Neuronal stem cell (in vitro differentiated cells): ENCODE measurements at regions not wholly inside any gene's neighbourhood (a gene's known extent, or its start where the extent isn't known, plus 50 kb on each side); places are given as distances from the start of the nearest gene placed in this dataset.

ENCODE experiments used
- DNase-seq: peaks from one replicate; pipeline ENCODE4 v3.0.0-alpha.2; 2013; ENCODE audit warnings: low spot score
- H2AFZ ChIP-seq: one replicate; pipeline ENCODE4 v1.6.1; 2013; ENCODE audit warnings: mild to moderate bottlenecking, low read length, inconsistent platforms
- H2AK5ac ChIP-seq: 2 replicates; pipeline ENCODE4 v1.6.1; 2013; ENCODE audit warnings: low read depth, mild to moderate bottlenecking, inconsistent platforms, low read length, moderate library complexity, mixed read lengths
- H2BK120ac ChIP-seq: 2 replicates; pipeline ENCODE4 v1.6.1; 2013; ENCODE audit warnings: low read depth, mild to moderate bottlenecking, inconsistent platforms, low read length, moderate library complexity, mixed read lengths
- H2BK12ac ChIP-seq: one replicate; pipeline ENCODE4 v1.6.1; 2013; ENCODE audit warnings: low read length, inconsistent platforms
- H2BK15ac ChIP-seq: 2 replicates; pipeline ENCODE4 v1.6.1; 2013; ENCODE audit warnings: mild to moderate bottlenecking, low read length, inconsistent platforms, mixed read lengths
- H2BK5ac ChIP-seq: one replicate; pipeline ENCODE4 v1.6.1; 2013; ENCODE audit warnings: inconsistent platforms, mild to moderate bottlenecking, low read length, moderate library complexity
- H3K14ac ChIP-seq: one replicate; pipeline ENCODE4 v1.6.1; 2013; ENCODE audit warnings: low read length, inconsistent platforms
- H3K18ac ChIP-seq: 2 replicates; pipeline ENCODE4 v1.6.1; 2013; ENCODE audit warnings: low read length, inconsistent platforms
- H3K23ac ChIP-seq: 2 replicates; pipeline ENCODE4 v1.6.1; 2013; ENCODE audit warnings: low read depth, mild to moderate bottlenecking, mixed read lengths, low read length, inconsistent platforms; ENCODE audit not compliant: poor library complexity
- H3K27ac ChIP-seq: replicated peaks from 3 replicates; pipeline ENCODE4 v1.5.1; 2013; ENCODE audit warnings: low read length, inconsistent platforms
- H3K27me3 ChIP-seq, 3 experiments: 2 replicates each; pipeline ENCODE4 v1.6.1; 2013; ENCODE audit warnings: low read length in 3 of 3, mild to moderate bottlenecking in 2 of 3, inconsistent platforms in 1 of 3, low read depth in 1 of 3, mixed read lengths in 1 of 3, moderate library complexity in 1 of 3; ENCODE audit not compliant: control insufficient read depth in 3 of 3, insufficient read depth in 3 of 3
- H3K36me3 ChIP-seq, 2 donors: replicated peaks in 1 of 2; 2 replicates each; pipeline ENCODE4 v1.6.1; 2013; ENCODE audit warnings: low read length in 2 of 2; ENCODE audit not compliant: control insufficient read depth in 2 of 2, insufficient read depth in 2 of 2
- H3K4ac ChIP-seq: 2 replicates; pipeline ENCODE4 v1.6.1; 2013; ENCODE audit warnings: inconsistent platforms, mild to moderate bottlenecking, low read length, moderate library complexity
- H3K4me1 ChIP-seq, 2 donors: 1 replicate in 1 of 2; 2 replicates in 1 of 2; pipeline ENCODE4 v1.6.1; 2013; ENCODE audit warnings: low read length in 2 of 2, low read depth in 1 of 2; ENCODE audit not compliant: control insufficient read depth in 2 of 2, insufficient read depth in 1 of 2
- H3K4me2 ChIP-seq: one replicate; pipeline ENCODE4 v1.6.1; 2013; ENCODE audit warnings: mild to moderate bottlenecking, low read length, inconsistent platforms; ENCODE audit not compliant: insufficient read depth, poor library complexity, severe bottlenecking
- H3K4me3 ChIP-seq, 2 donors: 2 replicates each; pipeline ENCODE4 v1.5.1; 2013; ENCODE audit warnings: low read length in 2 of 2, mild to moderate bottlenecking in 2 of 2, inconsistent platforms in 1 of 2, moderate library complexity in 1 of 2
- H3K79me1 ChIP-seq: one replicate; pipeline ENCODE4 v1.6.1; 2013; ENCODE audit warnings: low read depth, mild to moderate bottlenecking, inconsistent platforms, low read length, moderate library complexity
- H3K9ac ChIP-seq: one replicate; pipeline ENCODE4 v1.6.1; 2013; ENCODE audit warnings: mild to moderate bottlenecking, low read depth, low read length, inconsistent platforms; ENCODE audit not compliant: poor library complexity
- H3K9me3 ChIP-seq, 2 donors: replicated peaks in 1 of 2; 2 replicates each; pipeline versions ENCODE3 to v1.6.1; 2013; ENCODE audit warnings: low read length in 2 of 2, mild to moderate bottlenecking in 2 of 2, inconsistent platforms in 1 of 2, low read depth in 1 of 2, mixed read lengths in 1 of 2, moderate library complexity in 1 of 2; ENCODE audit not compliant: control insufficient read depth in 2 of 2, insufficient read depth in 1 of 2
- H4K8ac ChIP-seq: one replicate; pipeline ENCODE4 v1.6.1; 2013; ENCODE audit warnings: low read depth, mild to moderate bottlenecking, inconsistent platforms, low read length, moderate library complexity
- H4K91ac ChIP-seq: one replicate; pipeline ENCODE4 v1.6.1; 2013; ENCODE audit warnings: low read length, low read depth, mild to moderate bottlenecking, inconsistent platforms; ENCODE audit not compliant: poor library complexity
- whole genome bisulfite sequencing, 2 donors: extraction: QIAGEN DNeasy Blood & Tissue Kit; methylation state at CpG; one replicate each; pipeline ENCODE4 v1.1.7; 2013; ENCODE audit warnings: missing lambda C conversion rate in 2 of 2, mixed read lengths in 1 of 2; ENCODE audit not compliant: insufficient read length in 2 of 2, insufficient replicate concordance in 1 of 2; ENCODE audit errors: extremely low coverage in 2 of 2; 5-methylcytosine and 5-hydroxymethylcytosine counted together

- Histone ChIP-seq H2BK12ac (no peak overlapping the region), H2AK5ac (no peak overlapping the region), H3K18ac (no peak overlapping the region), H3K27ac (no peak overlapping the region), H3K23ac (no peak overlapping the region), H2BK5ac (no peak overlapping the region), H3K4me1 (peaks cover 0 to 16% of the 10 kb centered on the region in 2 donors), H4K91ac (no peak overlapping the region), H2BK120ac (no peak overlapping the region), H3K79me1 (no peaks in the 10 kb centered on the region), H3K4me2 (no peak overlapping the region), H3K4ac (no peak overlapping the region), H4K8ac (no peak overlapping the region), H3K14ac (no peak overlapping the region), H3K36me3 (no peaks in the 10 kb centered on the region), H3K4me3 (no peak overlapping the region), H3K9ac (no peak overlapping the region), H3K9me3 (peaks cover 0 to 5% of the 10 kb centered on the region in 2 donors), H2BK15ac (no peak overlapping the region), H3K27me3 (no peaks in the 10 kb centered on the region), H2AFZ (peak overlapping the region; percentile 3)
- DNase-seq = no peak
- WGBS, 2 donors = no CpG with 5 or more reads among the region's 2 CpGs
Measured at GRCh38 chr14:40368314-40368713, 936.1 kb upstream of the FBXO33 start.

DNA sequence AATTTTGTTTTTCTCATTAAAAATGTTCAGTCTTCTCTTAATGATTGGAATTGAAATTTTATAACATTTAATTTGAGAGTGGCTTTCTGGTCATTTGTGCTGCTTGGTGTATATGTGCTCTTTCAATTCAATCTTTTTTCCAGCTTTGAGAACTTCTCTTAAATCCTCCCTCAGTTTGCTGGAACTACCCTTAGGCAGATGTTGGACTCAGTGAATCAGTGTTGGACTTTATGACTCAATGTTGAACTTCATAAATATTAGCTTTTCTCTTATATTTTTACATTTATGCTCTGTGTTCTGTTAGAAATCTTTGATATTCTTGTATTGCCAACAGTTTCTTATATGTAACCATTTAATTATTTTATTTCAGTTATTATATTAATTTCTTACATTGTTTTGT is 935.5 kb upstream of the FBXO33 start:
- H2BK12ac ChIP-seq = no peak overlapping the region
- no peak overlapping the region for H3K18ac ChIP-seq
- H3K27me3 ChIP-seq = no peaks in the 10 kb centered on the region
- H3K4me2 ChIP-seq = no peak overlapping the region
- H3K9me3 ChIP-seq = peaks cover 0 to 5% of the 10 kb centered on the region in 2 donors
- no peak overlapping the region for H2BK5ac ChIP-seq
- no peaks in the 10 kb centered on the region for H3K79me1 ChIP-seq
- no peak for DNase-seq
- no peak overlapping the region for H3K4ac ChIP-seq
- H3K9ac ChIP-seq = no peak overlapping the region
- H3K23ac ChIP-seq = no peak overlapping the region
- no peak overlapping the region for H2BK15ac ChIP-seq
- no peak overlapping the region for H2AK5ac ChIP-seq
- H3K14ac ChIP-seq = no peak overlapping the region
- H4K91ac ChIP-seq = no peak overlapping the region
- H2BK120ac ChIP-seq = no peak overlapping the region
- H2AFZ ChIP-seq = no peak overlapping the region
- H3K36me3 ChIP-seq = no peaks in the 10 kb centered on the region
- H3K4me3 ChIP-seq = no peak overlapping the region
- H3K4me1 ChIP-seq = peaks cover 0 to 21% of the 10 kb centered on the region in 2 donors
- H3K27ac ChIP-seq = no peak overlapping the region
- H4K8ac ChIP-seq = no peak overlapping the region

DNA sequence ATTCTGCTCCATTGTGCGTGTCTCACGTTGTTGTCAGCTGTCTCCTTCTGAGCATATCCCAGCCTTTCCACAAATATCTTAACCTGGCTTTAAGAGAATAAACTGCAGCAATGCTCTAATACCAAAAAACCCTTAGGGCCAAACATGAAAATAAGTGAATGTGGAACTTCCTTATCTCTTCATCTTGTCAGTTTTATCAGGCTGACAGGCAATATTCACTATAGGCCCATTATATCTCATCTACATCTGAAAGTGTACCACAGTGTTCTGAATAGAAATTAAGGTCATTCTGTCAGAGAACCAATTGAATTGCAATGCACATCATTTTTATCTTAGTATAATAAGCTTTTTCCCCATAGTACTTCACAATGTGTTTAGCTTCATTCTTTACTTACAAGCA is 933.1 kb upstream of the FBXO33 start:
- Histone ChIP-seq H2BK15ac (no peak overlapping the region), H3K4me2 (no peak overlapping the region), H2BK120ac (no peak overlapping the region), H2BK5ac (no peak overlapping the region), H2BK12ac (no peak overlapping the region), H3K79me1 (no peaks in the 10 kb centered on the region), H4K8ac (no peak overlapping the region), H3K9ac (no peak overlapping the region), H3K18ac (no peak overlapping the region), H2AFZ (peak overlapping the region; percentile 46), H3K36me3 (no peaks in the 10 kb centered on the region), H3K9me3 (peaks cover 0 to 5% of the 10 kb centered on the region in 2 donors), H3K4ac (no peak overlapping the region), H3K23ac (no peak overlapping the region), H3K4me1 (peaks cover 0 to 20% of the 10 kb centered on the region in 2 donors), H3K27ac (no peak overlapping the region), H4K91ac (no peak overlapping the region), H3K27me3 (no peaks in the 10 kb centered on the region), H3K4me3 (no peak overlapping the region), H3K14ac (no peak overlapping the region), H2AK5ac (no peak overlapping the region)
- no CpG with 5 or more reads among the region's 2 CpGs for WGBS, 2 donors
- DNase-seq = no peak

- H2AK5ac ChIP-seq = no peak overlapping the region
- no peak overlapping the region for H3K4me3 ChIP-seq
- H3K79me1 ChIP-seq = no peaks in the 10 kb centered on the region
- H3K14ac ChIP-seq = no peak overlapping the region
- H3K9ac ChIP-seq = no peak overlapping the region
- no peak overlapping the region for H2BK12ac ChIP-seq
- no peak overlapping the region for H3K27ac ChIP-seq
- H2BK15ac ChIP-seq = no peak overlapping the region
- H3K9me3 ChIP-seq = peaks cover 3 to 5% of the 10 kb centered on the region in 2 donors
- H3K23ac ChIP-seq = no peak overlapping the region
- no peak overlapping the region for H2AFZ ChIP-seq
- H2BK5ac ChIP-seq = no peak overlapping the region
- H3K4me2 ChIP-seq = no peak overlapping the region
- no CpG with 5 or more reads among the region's 1 CpG for WGBS, 2 donors
- H3K4ac ChIP-seq = no peak overlapping the region
- H4K8ac ChIP-seq = no peak overlapping the region
- H3K27me3 ChIP-seq = no peaks in the 10 kb centered on the region
- H4K91ac ChIP-seq = no peak overlapping the region
- DNase-seq = peak; percentile 3
- H3K36me3 ChIP-seq = no peaks in the 10 kb centered on the region
- no peak overlapping the region for H2BK120ac ChIP-seq
- no peak overlapping the region for H3K18ac ChIP-seq
- H3K4me1 ChIP-seq = peaks cover 0 to 20% of the 10 kb centered on the region in 2 donors
Measured at GRCh38 chr14:40362856-40363255, 930.6 kb upstream of the FBXO33 start.
